ENCODE measurements at regions not wholly inside any gene's neighbourhood (a gene's known extent, or its start where the extent isn't known, plus 50 kb on each side); places are given as distances from the start of the nearest gene placed in this dataset.

DNA sequence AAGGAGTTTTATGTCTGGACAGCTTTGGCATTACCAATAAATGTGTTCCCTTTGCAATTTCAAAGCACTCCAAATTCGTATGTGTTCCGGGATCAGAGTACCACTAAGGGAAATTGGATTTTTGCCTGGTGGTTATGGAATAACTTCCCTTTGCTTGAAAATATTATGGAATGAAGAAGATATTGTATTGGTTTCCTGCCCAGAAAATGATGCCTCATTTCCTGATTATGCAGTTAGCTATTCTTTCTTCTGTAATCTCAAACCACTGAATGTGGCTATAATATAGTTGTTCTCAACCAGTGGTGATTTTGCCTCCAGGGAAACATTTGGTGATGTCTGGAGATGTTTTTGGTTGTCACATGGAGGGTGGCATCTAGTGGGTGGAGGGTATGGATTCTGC, 142.9 kb downstream of the PCDH7 start:
- TF ChIP-seq POLR2A (IDR thresholded peaks at IDR 0.05; ENCODE audit: low read depth, low read length): no peak
- TF ChIP-seq POLR2AphosphoS5 (IDR thresholded peaks at IDR 0.05; ENCODE audit: low read depth, low read length): no peak
